ENCODE measurements at regions not wholly inside any gene's neighbourhood (a gene's known extent, or its start where the extent isn't known, plus 50 kb on each side); places are given as distances from the start of the nearest gene placed in this dataset.

DNA sequence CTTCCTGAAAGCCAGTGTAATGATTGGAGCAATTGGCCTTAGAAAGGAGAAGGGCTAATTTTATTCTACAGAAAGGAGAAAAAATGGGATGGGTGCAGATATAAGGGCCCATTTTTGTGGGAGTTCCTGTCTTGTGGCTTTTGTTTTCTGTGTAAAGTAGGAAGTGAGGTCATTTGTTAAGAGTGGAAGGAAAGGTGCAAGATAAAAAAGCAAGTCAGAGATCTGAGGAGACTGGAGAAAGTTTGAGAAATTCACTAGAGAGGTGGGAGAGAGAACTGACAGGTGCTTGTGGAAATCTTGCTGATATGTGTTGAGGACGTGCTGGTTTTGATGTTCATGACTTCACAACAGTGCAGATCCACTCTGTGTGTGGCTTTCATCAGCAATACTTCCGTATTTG is 349.4 kb downstream of the DLEU7 start:
- Histone ChIP-seq H4K20me1 (ENCODE audit: insufficient read depth, low read length) (no peaks in the 10 kb centered on the region), H4K91ac (ENCODE audit: insufficient read depth, low read depth, low read length) (no peak overlapping the region), H3K18ac (ENCODE audit: low read depth, low read length) (no peak overlapping the region), H3K4me3 (ENCODE audit: insufficient read depth, low read depth, low read length) (no peak overlapping the region), H3K36me3 (ENCODE audit: control insufficient read depth, insufficient read depth, low read length) (no peaks in the 10 kb centered on the region), H3K56ac (ENCODE audit: extremely low read depth, insufficient read depth, low read length) (no peak overlapping the region), H2BK120ac (ENCODE audit: low read depth, low read length) (no peak overlapping the region), H3K4ac (ENCODE audit: low read depth, low read length) (no peak overlapping the region), H2BK20ac (ENCODE audit: low read depth, low read length) (no peak overlapping the region), H2AK9ac (replicated peaks; ENCODE audit: low read depth, low read length, poor library complexity) (no peak overlapping the region), H3K9me1 (ENCODE audit: insufficient read depth, low read length) (no peaks in the 10 kb centered on the region), H2AFZ (replicated peaks; ENCODE audit: low read length, poor library complexity) (no peak overlapping the region), H3K27me3 (ENCODE audit: control insufficient read depth, insufficient read depth, low read length) (peaks cover 9% of the 10 kb centered on the region; the same call in 1 of the 2 replicates), H4K5ac (ENCODE audit: low read depth, low read length) (no peak overlapping the region), H3K4me1 (ENCODE audit: control insufficient read depth, insufficient read depth, low read length) (no peaks in the 10 kb centered on the region), H2AK5ac (ENCODE audit: low read depth, low read length) (no peak overlapping the region), H3K79me1 (ENCODE audit: low read depth in 1 of 2, low read length in 2 of 2) (no peaks in the 10 kb centered on the region), H3K9me3 (ENCODE audit: control insufficient read depth, insufficient read depth, low read length) (no peaks in the 10 kb centered on the region), H2BK15ac (ENCODE audit: low read depth, low read length) (no peak overlapping the region), H3K27ac (ENCODE audit: insufficient read depth, low read length) (no peak overlapping the region), H3K4me2 (ENCODE audit: low read depth, low read length) (no peak overlapping the region), H3K14ac (replicated peaks; ENCODE audit: low read depth, low read length) (no peak overlapping the region), H2BK5ac (ENCODE audit: low read depth, low read length, poor library complexity, severe bottlenecking) (no peak overlapping the region), H4K8ac (ENCODE audit: low read depth in 2 of 2, low read length in 2 of 2) (no peak overlapping the region), H3K9ac (ENCODE audit: low read depth, low read length) (no peak overlapping the region), H3K23ac (ENCODE audit: low read depth, low read length) (no peak overlapping the region)
- ChIA-PET CTCF (no interaction called here), POLR2A (ENCODE audit: unreplicated experiment) (no interaction called here)
- TF ChIP-seq MAZ (IDR thresholded peaks at IDR 0.05; ENCODE audit: borderline replicate concordance, low read depth, low read length) (no peak), USF2 (IDR thresholded peaks at IDR 0.05; ENCODE audit: low read depth, low read length) (no peak), CHD1 (IDR thresholded peaks at IDR 0.05; ENCODE audit: low read depth, low read length) (no peak), ELK1 (IDR thresholded peaks at IDR 0.05; ENCODE audit: borderline replicate concordance, low read depth, low read length) (no peak), BHLHE40 (IDR thresholded peaks at IDR 0.05; ENCODE audit: low read depth, low read length) (no peak), RCOR1 (IDR thresholded peaks at IDR 0.05; ENCODE audit: insufficient replicate concordance, low read length) (no peak), FOS (IDR thresholded peaks at IDR 0.05; ENCODE audit: low read depth, low read length) (no peak), POLR2A (IDR thresholded peaks at IDR 0.05; ENCODE audit: low read depth, low read length) (no peak), RAD21 (IDR thresholded peaks at IDR 0.05; ENCODE audit: low read length) (no peak), RFX5 (IDR thresholded peaks at IDR 0.05; ENCODE audit: low read depth, low read length) (no peak), MXI1 (IDR thresholded peaks at IDR 0.05; ENCODE audit: borderline replicate concordance, low read depth, low read length) (no peak)
- in situ Hi-C loops (cut with MboI; ENCODE audit: low sequenced_read_pairs) (no loop called here), intact Hi-C loops (cut with micrococcal nuclease) (loop anchor here (1.0 kb wide), 1 partner anchor 8 kb away; no protein-coding TSS in a partner anchor), dilution Hi-C loops (cut with HindIII; ENCODE audit: low sequenced_read_pairs, unreplicated experiment) (no loop called here)
- no CpG with 5 or more reads among the region's 2 CpGs for WGBS, 2 experiments (ENCODE audit: extremely low coverage in 2 of 2, insufficient read length in 1 of 2)
- DNase-seq (no peak), ATAC-seq (ENCODE audit: low read depth) (no peak)
- BruUV-seq (replicated peaks): no TSS peak
